GM19455 (cell line): ENCODE measurements at regions not wholly inside any gene's neighbourhood (a gene's known extent, or its start where the extent isn't known, plus 50 kb on each side); places are given as distances from the start of the nearest gene placed in this dataset.

Experiments used
- ATAC-seq: cut with Tn5 transposase; IDR thresholded peaks from one replicate; pipeline ENCODE4 v1.9.1; 2021; ENCODE audit not compliant: unreplicated experiment

DNA sequence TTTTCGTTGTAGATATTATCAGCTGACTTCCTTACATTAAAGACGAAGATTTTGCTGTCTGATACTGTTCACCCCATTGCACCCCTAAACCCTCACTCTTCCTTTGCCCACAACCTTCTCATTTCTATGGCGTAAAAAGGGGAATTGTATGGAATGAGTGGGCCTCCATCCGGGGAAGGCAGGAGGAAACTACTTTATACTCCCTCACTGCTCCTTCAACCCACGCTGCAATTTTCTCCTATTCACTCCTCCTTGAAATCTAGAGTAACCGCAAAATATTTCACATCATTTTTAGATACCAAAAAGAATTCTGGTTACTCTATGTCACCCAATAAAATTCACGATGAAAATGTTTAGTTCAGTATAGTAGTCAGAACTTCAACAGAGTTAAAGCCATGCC lies 330.8 kb downstream of the DIRAS2 start:
- no peak for ATAC-seq

- no peak for ATAC-seq
Measured at GRCh38 chr9:90322296-90322695, 320.3 kb downstream of the DIRAS2 start.

DNA sequence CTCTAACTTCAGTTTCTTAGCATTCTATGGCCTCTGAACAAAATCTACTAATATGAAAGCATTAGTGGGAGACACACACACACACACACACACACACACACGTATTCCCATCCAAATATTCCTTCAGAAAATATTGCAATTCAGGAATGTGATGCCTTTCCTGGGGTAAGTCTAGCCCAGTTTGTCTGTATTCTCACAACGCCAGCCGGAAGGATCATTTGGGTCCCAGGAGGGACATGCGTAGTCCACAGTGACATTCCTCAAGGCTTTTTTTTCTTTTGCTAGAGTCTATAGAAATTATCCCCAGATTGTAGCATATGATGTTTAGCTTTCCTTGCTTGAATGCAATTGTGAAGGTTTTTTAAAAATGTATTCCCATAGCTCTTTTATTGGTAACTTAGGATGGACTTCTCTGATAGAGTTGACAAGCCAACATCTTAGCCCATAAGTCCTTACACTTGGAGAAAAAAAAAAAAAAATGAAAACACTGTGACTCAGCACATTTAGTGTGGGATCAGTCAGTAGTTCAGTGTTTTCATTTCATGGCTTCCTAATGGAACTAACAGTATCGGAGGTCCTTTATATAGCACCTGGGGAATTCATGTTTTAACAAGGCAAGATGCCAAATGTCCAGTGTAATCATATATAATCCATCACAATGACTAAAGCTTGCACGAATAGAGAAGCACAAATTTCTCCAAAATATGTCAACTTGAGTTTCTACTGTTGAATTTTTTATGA lies 316.5 kb downstream of the DIRAS2 start:
- ATAC-seq, result no peak

GRCh38 chr9:90330231-90330630 lies 312.4 kb downstream of the DIRAS2 start:
- no peak for ATAC-seq

- no peak for ATAC-seq
Measured at GRCh38 chr9:90331826-90332575, 310.6 kb downstream of the DIRAS2 start.

DNA sequence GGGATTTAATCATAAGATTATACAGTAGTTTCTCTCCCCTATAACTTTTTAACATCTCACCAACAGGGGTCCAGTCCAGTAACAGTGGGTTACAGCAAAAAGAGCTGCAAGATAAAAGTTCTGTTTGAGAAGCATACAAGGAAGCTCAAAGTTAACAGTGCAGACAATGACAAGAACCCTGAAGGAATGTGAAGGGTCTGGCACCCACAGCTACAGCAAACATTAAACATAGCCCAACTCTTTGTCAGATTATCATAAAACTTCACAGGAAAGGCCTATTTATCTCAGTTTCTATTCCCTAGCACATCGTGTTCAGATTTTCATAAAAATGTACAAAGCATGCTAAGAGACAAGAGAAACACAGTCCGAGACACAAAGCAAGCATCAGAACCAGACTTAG lies 309.4 kb downstream of the DIRAS2 start:
- no peak for ATAC-seq

GRCh38 chr9:90340421-90340820 lies 302.2 kb downstream of the DIRAS2 start:
- no peak for ATAC-seq

DNA sequence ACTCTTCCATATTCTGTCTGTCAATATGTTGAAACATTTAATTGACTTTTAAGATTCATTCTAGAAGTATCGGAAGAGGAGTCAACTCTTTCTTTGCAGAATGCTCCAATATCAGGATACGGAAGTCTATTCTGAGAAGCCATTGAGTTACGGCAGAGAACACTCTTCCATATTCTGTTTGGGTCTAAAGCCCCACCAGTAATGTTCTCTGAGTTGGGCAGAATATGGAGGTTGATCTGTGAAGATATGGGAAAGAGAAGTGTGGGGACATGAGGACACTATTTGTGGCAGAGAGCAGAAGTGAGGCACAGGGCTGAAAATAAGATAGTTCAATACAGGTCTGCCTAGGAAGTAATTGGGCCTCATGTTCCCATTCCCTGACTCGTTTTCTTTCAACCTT lies 300.0 kb downstream of the DIRAS2 start:
- ATAC-seq, result no peak

GRCh38 chr9:90343366-90343765 lies 299.3 kb downstream of the DIRAS2 start:
- ATAC-seq, result no peak

GRCh38 chr9:90343991-90344390 lies 298.6 kb downstream of the DIRAS2 start:
- no peak for ATAC-seq

DNA sequence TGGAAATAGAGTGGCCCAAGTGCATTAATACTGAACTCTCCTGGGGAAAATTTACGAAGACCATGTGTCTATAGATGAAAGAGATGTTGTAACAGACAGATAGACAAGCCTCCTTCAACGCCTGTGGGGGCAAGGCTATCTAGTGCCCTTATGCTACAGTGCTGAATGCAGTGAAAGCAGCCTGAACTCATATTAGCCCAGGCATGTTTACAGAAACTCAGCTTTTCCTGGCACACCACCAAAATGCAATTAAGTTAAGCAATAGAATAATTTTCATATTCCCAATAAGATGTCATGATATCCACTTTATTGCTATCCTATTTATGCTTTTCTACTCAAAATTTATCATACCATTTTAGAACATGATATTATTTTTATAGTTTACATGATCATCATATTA lies 277.0 kb downstream of the DIRAS2 start:
- ATAC-seq, result no peak

DNA sequence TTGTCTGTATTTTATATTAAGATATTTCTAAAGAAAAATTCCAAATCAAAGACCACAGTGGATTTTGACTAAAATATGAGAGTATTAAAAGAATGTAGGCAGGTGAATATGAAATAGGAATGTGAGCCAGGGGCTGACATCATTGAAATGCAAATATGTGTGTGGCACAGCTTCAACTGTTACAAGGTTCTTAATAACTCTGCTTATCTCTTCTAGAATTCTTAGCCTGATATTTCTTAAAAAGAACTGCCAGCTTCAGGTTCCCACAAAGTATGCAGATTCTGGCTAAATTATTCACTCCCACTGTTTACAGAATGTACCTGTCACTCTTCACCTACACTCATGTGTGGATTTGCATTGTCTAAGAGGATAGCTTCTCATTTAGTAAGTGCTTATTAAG lies 274.4 kb downstream of the DIRAS2 start:
- ATAC-seq, result no peak

DNA sequence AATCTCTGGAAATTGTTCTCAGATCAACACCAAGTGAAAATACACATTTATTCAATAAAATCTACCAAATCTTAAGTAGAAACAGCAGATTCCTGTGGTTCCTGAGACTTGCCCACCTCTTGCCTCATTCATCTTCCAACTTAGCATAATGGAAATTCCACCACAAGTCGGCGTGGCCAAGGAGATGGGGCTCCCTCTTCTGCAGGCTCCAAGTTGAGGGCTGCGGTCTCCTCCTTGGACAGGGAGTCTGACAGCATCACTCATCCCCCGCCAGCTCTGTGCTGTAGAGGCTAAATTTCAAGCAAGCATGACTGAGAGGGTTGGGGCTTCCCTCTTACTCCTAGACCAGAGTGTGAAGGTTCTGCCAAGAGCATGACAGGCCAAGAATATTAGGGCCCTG lies 273.7 kb downstream of the DIRAS2 start:
- ATAC-seq, result no peak

DNA sequence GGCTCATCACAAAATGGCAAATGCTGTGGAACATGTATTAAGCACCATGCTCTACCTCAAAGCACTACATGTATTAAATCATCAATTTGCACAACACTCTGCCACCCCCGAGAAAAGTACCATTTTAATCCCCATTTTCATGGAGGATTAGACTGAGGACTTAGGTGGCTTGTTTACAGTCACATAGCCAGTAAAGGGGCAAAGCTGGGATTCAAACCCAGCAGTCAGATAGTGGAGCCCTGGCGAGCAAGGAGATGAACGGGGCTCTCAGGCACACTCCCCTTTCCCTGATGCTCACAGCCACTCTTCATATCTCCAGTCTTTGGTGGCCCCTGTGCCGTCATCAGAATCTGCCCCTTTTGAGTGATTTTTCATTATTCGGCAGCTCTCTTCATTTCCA lies 262.9 kb downstream of the DIRAS2 start:
- no peak for ATAC-seq

DNA sequence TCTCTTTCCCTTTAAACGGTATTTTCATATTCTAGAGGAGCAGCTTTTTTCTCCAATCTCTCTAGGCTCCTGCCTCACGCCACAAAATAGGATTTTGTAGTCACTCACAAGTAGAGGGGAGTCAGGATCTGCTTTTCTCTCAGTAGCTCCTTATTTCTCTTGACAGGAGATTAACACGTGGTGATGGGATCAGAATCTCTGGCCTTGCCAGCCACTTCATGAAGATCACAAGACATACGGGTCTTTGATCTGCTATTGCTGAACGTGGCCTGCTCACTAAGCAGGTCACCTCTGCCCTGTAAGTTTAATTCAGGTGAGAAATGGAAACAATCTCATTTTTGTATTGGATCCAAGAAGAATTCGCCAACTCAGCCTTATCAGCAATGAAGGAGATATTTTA lies 257.5 kb downstream of the DIRAS2 start:
- no peak for ATAC-seq

GRCh38 chr9:90393365-90394152 lies 249.1 kb downstream of the DIRAS2 start:
- ATAC-seq, result no peak

DNA sequence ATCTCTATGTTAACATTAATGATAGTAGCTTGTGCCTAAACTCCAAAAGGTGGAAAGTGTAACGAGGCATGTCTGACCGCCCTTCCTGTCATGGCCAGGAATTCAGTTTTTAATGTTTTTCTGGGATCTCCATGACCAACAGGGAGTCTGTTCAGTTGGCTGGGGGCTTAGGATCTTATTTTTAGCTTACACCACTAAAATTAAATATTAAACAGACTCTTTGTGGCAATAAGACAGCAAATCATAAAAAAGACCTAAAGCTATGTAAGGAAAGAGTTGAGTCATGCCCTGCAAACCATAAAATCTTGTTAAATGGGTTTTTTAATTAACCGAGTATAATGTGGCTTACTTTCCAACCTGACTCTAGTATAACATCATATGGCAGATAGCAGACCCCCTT lies 247.8 kb downstream of the DIRAS2 start:
- no peak for ATAC-seq

DNA sequence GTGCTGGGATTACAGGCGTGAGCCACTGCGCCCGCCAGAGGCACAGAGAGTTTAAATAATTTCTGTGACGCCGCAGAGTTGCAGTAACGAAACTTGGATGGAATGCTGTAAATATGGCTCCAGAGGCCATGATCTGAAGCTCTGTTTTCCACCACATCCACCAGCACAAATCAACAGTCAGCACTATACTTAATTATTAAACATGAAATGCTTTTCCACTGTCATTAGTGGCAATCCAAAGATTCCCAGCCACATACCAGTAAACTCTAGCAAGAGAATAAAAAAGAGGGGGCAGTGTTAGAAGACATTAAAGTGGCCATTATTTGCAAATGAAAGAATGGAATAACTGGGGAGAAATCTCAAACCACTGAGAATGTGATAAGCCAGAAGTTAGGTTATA lies 242.5 kb downstream of the DIRAS2 start:
- no peak for ATAC-seq

DNA sequence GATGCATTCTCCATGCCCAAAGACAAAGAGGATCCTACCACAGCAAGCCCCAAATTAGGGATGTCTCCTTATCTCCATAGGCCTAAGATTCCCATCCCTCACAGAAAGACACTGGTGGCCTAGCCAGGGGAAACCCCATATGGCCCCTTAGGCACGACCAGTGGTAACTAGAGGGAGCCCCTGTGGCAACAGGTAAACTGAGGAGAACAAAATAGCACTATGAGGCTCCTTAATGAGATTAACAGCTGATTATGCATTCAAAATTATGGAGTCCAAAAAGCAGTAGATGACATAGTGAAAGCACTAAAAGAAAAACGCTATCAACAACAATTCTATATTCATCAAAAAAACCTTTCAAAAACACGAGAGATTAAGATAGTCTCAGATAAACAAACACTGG lies 234.0 kb downstream of the DIRAS2 start:
- ATAC-seq, result no peak

GRCh38 chr9:90419221-90419851 lies 223.3 kb downstream of the DIRAS2 start:
- no peak for ATAC-seq

GRCh38 chr9:90420211-90420610 lies 222.4 kb downstream of the DIRAS2 start:
- no peak for ATAC-seq
